Endodermal cell (in vitro differentiated cells): ENCODE measurements at regions not wholly inside any gene's neighbourhood (a gene's known extent, or its start where the extent isn't known, plus 50 kb on each side); places are given as distances from the start of the nearest gene placed in this dataset.

Source experiments
- DNase-seq: peaks from one replicate; pipeline ENCODE4 v3.0.0-alpha.2; 2017
- H3K27ac ChIP-seq: 2 replicates; pipeline ENCODE4 v1.5.1; 2013; ENCODE audit warnings: mild to moderate bottlenecking, low read depth, low read length, moderate library complexity
- H3K27me3 ChIP-seq: 2 replicates; pipeline ENCODE4 v1.6.1; 2013; ENCODE audit warnings: mild to moderate bottlenecking, low read length, moderate library complexity; ENCODE audit not compliant: insufficient read depth, control insufficient read depth, poor library complexity, severe bottlenecking
- H3K36me3 ChIP-seq: 2 replicates; pipeline ENCODE4 v1.7.0; 2013; ENCODE audit warnings: mild to moderate bottlenecking, low read length, moderate library complexity; ENCODE audit not compliant: control insufficient read depth, insufficient read depth
- H3K4me1 ChIP-seq: one replicate; pipeline ENCODE4 v1.7.0; 2013; ENCODE audit warnings: low read length; ENCODE audit not compliant: control insufficient read depth, insufficient read depth
- H3K4me3 ChIP-seq: 2 replicates; pipeline ENCODE4 v1.5.1; 2013; ENCODE audit warnings: mild to moderate bottlenecking, low read length, moderate library complexity
- H3K9ac ChIP-seq: 2 replicates; pipeline ENCODE4 v1.6.1; 2013; ENCODE audit warnings: mild to moderate bottlenecking, low read length, moderate library complexity; ENCODE audit not compliant: poor library complexity, severe bottlenecking; ENCODE audit errors: extremely low read depth
- H3K9me3 ChIP-seq: 2 replicates; pipeline ENCODE4 v1.6.1; 2013; ENCODE audit warnings: mild to moderate bottlenecking, low read length, moderate library complexity; ENCODE audit not compliant: control insufficient read depth
- H3K27ac Mint-ChIP-seq: 2 replicates; pipeline ENCODE4 v1.8.0; 2020; ENCODE audit warnings: mixed read lengths
- H3K27me3 Mint-ChIP-seq: 2 replicates; pipeline ENCODE4 v1.8.0; 2021; ENCODE audit warnings: mild to moderate bottlenecking, mixed read lengths; ENCODE audit not compliant: insufficient read depth
- H3K36me3 Mint-ChIP-seq: 2 replicates; pipeline ENCODE4 v1.8.0; 2020; ENCODE audit warnings: low read depth, mixed read lengths
- H3K4me1 Mint-ChIP-seq: 2 replicates; pipeline ENCODE4 v1.8.0; 2020; ENCODE audit warnings: mixed read lengths
- H3K4me3 Mint-ChIP-seq: 2 replicates; pipeline ENCODE4 v1.8.0; 2020; ENCODE audit warnings: mild to moderate bottlenecking, moderate library complexity, mixed read lengths
- H3K9me3 Mint-ChIP-seq: 2 replicates; pipeline ENCODE4 v1.8.0; 2020; ENCODE audit warnings: mild to moderate bottlenecking, mixed read lengths
- WGBS, 2 experiments: methylation state at CpG; one replicate each; pipeline versions ENCODE4 v1.1.5 to v1.1.7; 2013; ENCODE audit warnings: missing lambda C conversion rate in 2 of 2, mixed read lengths in 1 of 2; ENCODE audit not compliant: insufficient coverage in 1 of 2, insufficient read length in 1 of 2; 5-methylcytosine and 5-hydroxymethylcytosine counted together
- TF ChIP-seq, protein P1 (sequence below): fragments of 200-600 bp; sonication (generic); conservative IDR thresholded peaks from 2 replicates; pipeline ENCODE4 v1.5.0; 2021; ENCODE audit warnings: antibody characterized with exemption, mild to moderate bottlenecking

DNA sequence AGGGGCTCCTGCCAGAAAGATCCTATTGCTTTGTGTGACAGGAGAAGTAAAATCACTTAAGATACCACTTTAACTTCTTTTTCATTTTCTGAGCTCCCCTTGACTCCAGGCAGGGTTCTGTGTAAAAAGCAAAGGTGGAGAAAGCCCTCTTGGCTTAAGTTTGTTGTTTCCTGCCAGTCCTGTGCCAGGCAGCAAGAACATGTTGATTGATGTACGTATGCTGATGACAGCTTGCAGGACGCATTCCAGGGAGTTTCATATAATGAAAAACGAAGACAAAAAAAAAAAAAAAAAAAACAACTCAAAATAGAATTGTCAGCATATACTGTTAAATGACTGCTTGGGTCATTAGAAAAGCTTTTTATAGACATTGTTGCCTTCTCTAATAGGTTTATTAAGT, 251.7 kb downstream of the PSAT1 start:
- peaks cover 3% of the 10 kb centered on the region for H3K4me1 Mint-ChIP-seq
- Histone ChIP-seq H3K27me3 (peaks cover 9% of the 10 kb centered on the region), H3K4me3 (no peak overlapping the region), H3K9me3 (peaks cover 11% of the 10 kb centered on the region), H3K9ac (no peak overlapping the region), H3K36me3 (no peaks in the 10 kb centered on the region), H3K4me1 (no peaks in the 10 kb centered on the region), H3K27ac (no peak overlapping the region)
- no peaks in the 10 kb centered on the region for H3K36me3 Mint-ChIP-seq
- TF ChIP-seq, protein P1, sequence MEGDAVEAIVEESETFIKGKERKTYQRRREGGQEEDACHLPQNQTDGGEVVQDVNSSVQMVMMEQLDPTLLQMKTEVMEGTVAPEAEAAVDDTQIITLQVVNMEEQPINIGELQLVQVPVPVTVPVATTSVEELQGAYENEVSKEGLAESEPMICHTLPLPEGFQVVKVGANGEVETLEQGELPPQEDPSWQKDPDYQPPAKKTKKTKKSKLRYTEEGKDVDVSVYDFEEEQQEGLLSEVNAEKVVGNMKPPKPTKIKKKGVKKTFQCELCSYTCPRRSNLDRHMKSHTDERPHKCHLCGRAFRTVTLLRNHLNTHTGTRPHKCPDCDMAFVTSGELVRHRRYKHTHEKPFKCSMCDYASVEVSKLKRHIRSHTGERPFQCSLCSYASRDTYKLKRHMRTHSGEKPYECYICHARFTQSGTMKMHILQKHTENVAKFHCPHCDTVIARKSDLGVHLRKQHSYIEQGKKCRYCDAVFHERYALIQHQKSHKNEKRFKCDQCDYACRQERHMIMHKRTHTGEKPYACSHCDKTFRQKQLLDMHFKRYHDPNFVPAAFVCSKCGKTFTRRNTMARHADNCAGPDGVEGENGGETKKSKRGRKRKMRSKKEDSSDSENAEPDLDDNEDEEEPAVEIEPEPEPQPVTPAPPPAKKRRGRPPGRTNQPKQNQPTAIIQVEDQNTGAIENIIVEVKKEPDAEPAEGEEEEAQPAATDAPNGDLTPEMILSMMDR = no peak
- WGBS, 2 experiments = 92% methylated on average over 3 of the region's 3 CpGs; no CpG with 5 or more reads in 1 of the 2 experiments
- no peak for DNase-seq
- no peak overlapping the region for H3K4me3 Mint-ChIP-seq
- H3K9me3 Mint-ChIP-seq = peaks cover 12% of the 10 kb centered on the region
- H3K27me3 Mint-ChIP-seq = no peaks in the 10 kb centered on the region
- no peak overlapping the region for H3K27ac Mint-ChIP-seq

DNA sequence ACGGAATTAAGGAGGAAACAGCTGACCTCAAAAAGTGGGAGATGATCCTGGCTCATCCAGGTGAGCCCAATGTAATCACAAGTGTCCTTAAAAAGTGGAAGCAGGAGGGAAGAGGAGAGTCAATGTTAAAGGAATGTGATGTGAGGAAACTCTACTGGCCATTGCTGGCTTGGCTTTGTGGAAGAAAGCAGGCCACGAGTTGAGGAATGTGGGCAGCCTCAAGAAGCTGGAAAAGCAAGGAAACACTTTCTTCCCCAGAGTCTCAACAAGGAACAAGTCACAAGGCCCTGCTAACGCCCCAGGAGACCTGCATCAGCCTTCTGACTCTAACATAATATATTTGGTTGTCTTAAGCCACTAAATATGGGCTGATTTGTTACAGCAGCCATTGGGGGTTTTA, 252.8 kb downstream of the PSAT1 start:
- H3K36me3 ChIP-seq = no peaks in the 10 kb centered on the region
- DNase-seq = no peak
- Mint-ChIP-seq H3K4me3 (no peak overlapping the region), H3K36me3 (no peaks in the 10 kb centered on the region), H3K4me1 (no peaks in the 10 kb centered on the region), H3K27ac (no peak overlapping the region), H3K9me3 (peaks cover 12% of the 10 kb centered on the region), H3K27me3 (no peaks in the 10 kb centered on the region)
- H3K27ac ChIP-seq = no peak overlapping the region
- H3K9ac ChIP-seq = no peak overlapping the region
- TF ChIP-seq, protein P1 = no peak
- WGBS, 2 experiments = 87 to 94% methylated on average over 3 of the region's 3 CpGs
- no peak overlapping the region for H3K4me3 ChIP-seq
- H3K27me3 ChIP-seq = peaks cover 9% of the 10 kb centered on the region
- H3K4me1 ChIP-seq = no peaks in the 10 kb centered on the region
- peaks cover 11% of the 10 kb centered on the region for H3K9me3 ChIP-seq

DNA sequence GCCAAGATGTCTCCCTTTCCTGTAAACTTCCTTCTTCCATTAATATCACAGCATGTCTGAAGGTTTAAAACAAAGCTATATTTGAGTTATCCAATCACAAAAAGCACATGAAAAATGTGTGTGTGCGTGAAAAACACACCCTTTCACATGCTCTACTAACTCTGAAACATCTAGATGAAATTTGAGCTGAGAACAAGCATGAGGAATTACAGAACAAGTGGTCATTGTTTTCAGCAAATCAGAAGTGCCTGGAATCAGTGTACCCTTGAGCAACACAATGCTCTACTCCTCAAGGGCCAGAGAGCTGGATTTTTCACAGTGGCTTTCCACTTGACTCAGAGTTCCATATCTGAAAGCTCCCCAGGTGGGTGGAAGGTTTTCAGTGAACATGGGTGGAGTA, 255.9 kb downstream of the PSAT1 start:
- 38 to 67% methylated on average over 1 of the region's 1 CpG for WGBS, 2 experiments
- Mint-ChIP-seq H3K4me1 (no peaks in the 10 kb centered on the region), H3K36me3 (no peaks in the 10 kb centered on the region), H3K27me3 (no peaks in the 10 kb centered on the region), H3K4me3 (no peak overlapping the region), H3K27ac (no peak overlapping the region), H3K9me3 (peaks cover 4% of the 10 kb centered on the region)
- Histone ChIP-seq H3K4me3 (no peak overlapping the region), H3K9ac (no peak overlapping the region), H3K27ac (no peak overlapping the region), H3K4me1 (no peaks in the 10 kb centered on the region), H3K36me3 (no peaks in the 10 kb centered on the region), H3K27me3 (no peaks in the 10 kb centered on the region), H3K9me3 (peaks cover 11% of the 10 kb centered on the region)
- TF ChIP-seq, protein P1 = no peak
- no peak for DNase-seq
